Mucosa of rectum (tissue), 2 donors: ENCODE measurements at regions not wholly inside any gene's neighbourhood (a gene's known extent, or its start where the extent isn't known, plus 50 kb on each side); places are given as distances from the start of the nearest gene placed in this dataset.

ENCODE experiments used
- H3K27ac ChIP-seq, 2 donors: one replicate each; pipeline ENCODE4 v1.7.0; 2013; ENCODE audit warnings: inconsistent platforms in 2 of 2, low read depth in 2 of 2, low read length in 2 of 2
- H3K27me3 ChIP-seq, 2 donors: one replicate each; pipeline ENCODE4 v1.7.0; 2013; ENCODE audit warnings: low read length in 2 of 2; ENCODE audit not compliant: control insufficient read depth in 2 of 2, insufficient read depth in 2 of 2
- H3K36me3 ChIP-seq, 2 donors: one replicate each; pipeline ENCODE4 v1.7.0; 2013; ENCODE audit warnings: low read length in 2 of 2; ENCODE audit not compliant: control insufficient read depth in 2 of 2, insufficient read depth in 2 of 2
- H3K4me1 ChIP-seq, 2 donors: one replicate each; pipeline ENCODE4 v1.7.0; 2013; ENCODE audit warnings: low read length in 2 of 2, mild to moderate bottlenecking in 1 of 2; ENCODE audit not compliant: control insufficient read depth in 2 of 2, insufficient read depth in 2 of 2
- H3K4me3 ChIP-seq, 2 donors: one replicate each; pipeline ENCODE4 v1.7.0; 2013; ENCODE audit warnings: low read length in 2 of 2
- H3K9ac ChIP-seq, 2 donors: one replicate each; pipeline ENCODE4 v1.7.0; 2013; ENCODE audit warnings: low read length in 2 of 2, low read depth in 1 of 2, mild to moderate bottlenecking in 1 of 2
- H3K9me3 ChIP-seq, 2 donors: one replicate each; pipeline ENCODE4 v1.7.0; 2013; ENCODE audit warnings: low read length in 2 of 2; ENCODE audit not compliant: control insufficient read depth in 2 of 2
- donor health status: healthy.
- donor health status: Normal muscosa, but diverticular disease.

DNA sequence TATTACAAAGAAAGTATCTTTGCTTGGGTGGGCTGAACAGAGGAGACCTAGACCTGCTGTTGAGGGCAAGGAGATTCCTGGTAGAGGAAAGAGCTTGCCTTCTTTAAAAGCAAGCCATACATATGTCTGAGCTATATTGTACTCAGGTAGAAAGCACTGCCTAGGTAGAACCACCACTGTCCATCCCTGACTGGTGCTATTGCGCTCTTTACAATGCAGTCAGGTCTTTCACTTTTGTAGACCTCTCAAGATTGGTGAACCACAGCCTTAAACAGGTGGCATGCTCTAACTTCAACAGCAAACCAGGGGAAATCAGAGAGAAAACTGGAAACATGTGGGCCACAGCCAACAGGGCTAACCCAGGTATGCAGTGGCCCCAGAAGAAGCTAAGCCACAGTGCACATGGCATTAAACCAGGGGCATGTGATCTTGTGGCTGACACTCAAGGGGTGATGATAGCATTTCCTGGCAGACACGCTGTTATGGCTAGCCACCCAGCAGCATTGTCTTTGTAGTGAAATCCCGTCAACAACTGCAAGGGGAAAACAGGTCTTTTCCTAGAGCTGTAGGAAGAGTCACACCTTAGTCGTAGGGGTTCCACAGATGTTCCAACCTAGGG, 253.9 kb upstream of the PCSK5 start:
- no peak overlapping the region for H3K9ac ChIP-seq
- H3K27ac ChIP-seq = no peak overlapping the region
- H3K4me1 ChIP-seq = no peaks in the 10 kb centered on the region
- H3K4me3 ChIP-seq = no peak overlapping the region
- no peaks in the 10 kb centered on the region for H3K9me3 ChIP-seq
- no peaks in the 10 kb centered on the region for H3K27me3 ChIP-seq
- H3K36me3 ChIP-seq = no peaks in the 10 kb centered on the region

DNA sequence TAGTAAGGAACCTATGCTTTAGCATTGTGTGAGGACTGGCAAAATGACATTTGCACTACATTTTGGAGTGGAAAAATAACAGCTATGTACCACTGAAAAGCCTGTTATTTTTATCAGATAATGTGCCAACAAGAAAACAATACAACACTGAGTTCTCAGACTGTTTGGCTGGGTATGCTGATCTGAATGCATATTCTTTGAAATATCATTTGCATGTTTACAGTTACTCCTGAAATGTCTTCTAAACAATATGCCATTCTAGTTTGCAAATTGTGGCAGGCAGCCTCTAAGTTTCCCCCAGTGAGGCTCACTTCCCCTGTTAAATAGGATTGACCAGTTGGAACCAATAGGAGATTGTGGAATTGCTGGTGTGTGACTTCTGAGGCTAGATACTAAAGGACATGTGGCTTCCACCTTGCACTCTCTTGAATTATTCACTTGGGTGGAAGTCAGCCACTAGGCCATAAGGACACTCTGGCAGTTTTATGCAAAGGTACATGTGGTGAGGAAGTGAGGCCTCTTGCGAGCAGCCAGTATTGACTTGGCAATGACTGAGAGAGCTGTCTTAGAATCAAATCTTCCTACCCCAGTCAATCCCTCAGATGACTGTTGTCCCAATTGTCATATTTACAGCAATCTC, 250.4 kb upstream of the PCSK5 start:
- Histone ChIP-seq H3K9ac (no peak overlapping the region), H3K27me3 (no peaks in the 10 kb centered on the region), H3K4me1 (no peaks in the 10 kb centered on the region), H3K4me3 (no peak overlapping the region), H3K27ac (no peak overlapping the region), H3K36me3 (no peaks in the 10 kb centered on the region), H3K9me3 (no peaks in the 10 kb centered on the region)

DNA sequence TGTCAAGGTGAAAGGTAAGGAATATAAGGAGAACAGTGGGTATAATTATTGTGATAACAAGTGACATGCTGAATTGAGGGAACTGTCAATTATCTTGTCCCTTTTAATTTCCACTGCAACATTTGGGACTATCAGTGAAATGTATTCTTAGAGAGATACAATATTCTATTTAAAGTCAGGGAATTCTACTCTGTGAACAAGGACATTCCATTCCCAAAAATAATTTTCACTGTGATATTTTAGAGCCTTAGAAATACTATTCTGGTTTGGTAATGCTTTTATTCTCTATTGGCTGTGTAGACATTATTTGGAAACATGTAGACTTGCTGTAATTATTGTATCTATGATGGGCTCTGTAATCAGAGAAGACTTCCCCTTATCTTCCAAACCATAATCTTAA, 248.0 kb upstream of the PCSK5 start:
- no peaks in the 10 kb centered on the region for H3K36me3 ChIP-seq
- H3K27ac ChIP-seq = no peak overlapping the region
- H3K4me3 ChIP-seq = no peak overlapping the region
- no peak overlapping the region for H3K9ac ChIP-seq
- no peaks in the 10 kb centered on the region for H3K4me1 ChIP-seq
- no peaks in the 10 kb centered on the region for H3K27me3 ChIP-seq
- no peaks in the 10 kb centered on the region for H3K9me3 ChIP-seq

DNA sequence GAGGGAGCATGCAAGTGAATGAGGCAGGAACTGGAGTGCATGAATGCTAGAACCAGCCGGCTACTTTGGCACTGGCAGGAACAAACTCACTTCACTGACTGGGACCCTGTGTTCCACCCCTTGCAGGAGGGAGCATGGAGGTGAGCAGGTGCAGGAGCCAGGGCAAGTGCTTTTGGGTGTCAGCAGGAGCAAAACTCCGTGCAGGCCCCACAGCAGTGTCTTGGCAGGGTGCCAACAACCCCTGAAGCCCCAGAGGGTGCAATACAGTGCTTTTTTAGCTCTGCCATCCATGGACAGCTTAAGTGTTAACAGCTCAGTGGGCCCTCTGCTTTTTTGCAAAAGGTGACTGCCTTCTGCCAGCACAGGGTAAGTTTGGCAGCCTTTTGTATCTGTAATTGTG, 245.8 kb upstream of the PCSK5 start:
- Histone ChIP-seq H3K4me1 (no peaks in the 10 kb centered on the region), H3K27me3 (no peaks in the 10 kb centered on the region), H3K9me3 (no peaks in the 10 kb centered on the region), H3K4me3 (no peak overlapping the region), H3K27ac (no peak overlapping the region), H3K36me3 (no peaks in the 10 kb centered on the region), H3K9ac (no peak overlapping the region)

- Histone ChIP-seq H3K9me3 (no peaks in the 10 kb centered on the region), H3K36me3 (no peaks in the 10 kb centered on the region), H3K27ac (no peak overlapping the region), H3K4me3 (no peak overlapping the region), H3K27me3 (no peaks in the 10 kb centered on the region), H3K9ac (no peak overlapping the region), H3K4me1 (no peaks in the 10 kb centered on the region)
Measured at GRCh38 chr9:75648034-75648433, 242.4 kb upstream of the PCSK5 start.

- H3K4me1 ChIP-seq = no peaks in the 10 kb centered on the region
- no peaks in the 10 kb centered on the region for H3K36me3 ChIP-seq
- no peak overlapping the region for H3K9ac ChIP-seq
- no peaks in the 10 kb centered on the region for H3K9me3 ChIP-seq
- H3K4me3 ChIP-seq = no peak overlapping the region
- no peak overlapping the region for H3K27ac ChIP-seq
- no peaks in the 10 kb centered on the region for H3K27me3 ChIP-seq
Measured at GRCh38 chr9:75649060-75649459, 241.4 kb upstream of the PCSK5 start.

- H3K4me3 ChIP-seq = no peak overlapping the region
- H3K36me3 ChIP-seq = no peaks in the 10 kb centered on the region
- H3K4me1 ChIP-seq = no peaks in the 10 kb centered on the region
- H3K27me3 ChIP-seq = no peaks in the 10 kb centered on the region
- no peaks in the 10 kb centered on the region for H3K9me3 ChIP-seq
- no peak overlapping the region for H3K9ac ChIP-seq
- H3K27ac ChIP-seq = no peak overlapping the region
Measured at GRCh38 chr9:75651709-75652108, 238.8 kb upstream of the PCSK5 start.

- H3K4me3 ChIP-seq = no peak overlapping the region
- no peaks in the 10 kb centered on the region for H3K36me3 ChIP-seq
- no peaks in the 10 kb centered on the region for H3K9me3 ChIP-seq
- no peaks in the 10 kb centered on the region for H3K27me3 ChIP-seq
- no peak overlapping the region for H3K27ac ChIP-seq
- H3K9ac ChIP-seq = no peak overlapping the region
- H3K4me1 ChIP-seq = no peaks in the 10 kb centered on the region
Measured at GRCh38 chr9:75653335-75653734, 237.1 kb upstream of the PCSK5 start.

GRCh38 chr9:75653750-75654149, 236.7 kb upstream of the PCSK5 start:
- H3K4me1 ChIP-seq = no peaks in the 10 kb centered on the region

GRCh38 chr9:75657015-75657414, 233.5 kb upstream of the PCSK5 start:
- Histone ChIP-seq H3K27ac (no peak overlapping the region), H3K27me3 (no peaks in the 10 kb centered on the region), H3K9me3 (no peaks in the 10 kb centered on the region), H3K9ac (no peak overlapping the region), H3K4me3 (no peak overlapping the region), H3K4me1 (no peaks in the 10 kb centered on the region), H3K36me3 (no peaks in the 10 kb centered on the region)

More at GRCh38 chr9:75653750-75654149, 236.7 kb upstream of the PCSK5 start:
- Histone ChIP-seq H3K36me3 (no peaks in the 10 kb centered on the region), H3K27ac (no peak overlapping the region), H3K9ac (no peak overlapping the region), H3K27me3 (no peaks in the 10 kb centered on the region), H3K9me3 (no peaks in the 10 kb centered on the region), H3K4me3 (no peak overlapping the region)
